ENCODE measurements at regions not wholly inside any gene's neighbourhood (a gene's known extent, or its start where the extent isn't known, plus 50 kb on each side); places are given as distances from the start of the nearest gene placed in this dataset.

DNA sequence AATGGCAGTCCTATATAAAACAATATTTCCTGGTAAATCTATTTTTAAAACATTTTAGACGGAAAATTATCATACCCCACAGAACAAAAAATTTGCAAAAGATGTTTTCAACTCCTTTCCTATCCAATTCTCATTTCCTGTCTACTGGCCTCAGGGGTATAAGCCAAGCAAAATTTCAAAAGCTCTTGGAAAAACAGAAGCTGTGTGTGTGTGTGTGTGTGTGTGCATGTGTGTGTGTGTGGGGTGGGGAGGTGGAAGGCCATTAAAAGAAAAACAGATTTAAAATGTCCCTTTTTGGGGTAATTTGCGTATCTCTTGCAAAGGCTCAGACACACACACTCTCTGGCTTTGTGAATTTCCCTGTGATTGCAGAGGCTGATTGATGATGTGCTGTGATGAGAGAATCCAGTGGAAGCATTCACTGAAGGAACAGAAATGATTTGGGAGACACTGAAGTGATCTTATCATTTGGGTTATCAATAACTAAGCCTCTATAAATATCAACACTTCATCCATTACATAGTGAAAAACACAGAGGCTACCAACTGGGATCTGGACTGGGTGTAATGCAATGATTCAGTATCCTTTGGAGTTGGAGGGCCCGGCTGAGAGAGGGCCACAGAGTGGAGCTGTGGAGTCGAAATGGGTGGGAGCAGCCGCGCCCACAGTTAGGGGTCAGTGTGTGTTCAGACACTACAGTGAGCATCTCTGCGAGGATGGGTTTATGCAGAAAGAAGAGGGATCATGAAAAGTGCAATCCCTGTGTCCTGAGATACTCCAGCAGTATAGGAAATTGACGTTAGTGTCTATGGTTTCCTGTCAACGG lies 106.8 kb upstream of the PREP start:
- peak in 3 of 42 donors; percentile 8 to 21 (median 10) for DNase-seq
- intact Hi-C loops (cut with DNase I), result no loop called here

DNA sequence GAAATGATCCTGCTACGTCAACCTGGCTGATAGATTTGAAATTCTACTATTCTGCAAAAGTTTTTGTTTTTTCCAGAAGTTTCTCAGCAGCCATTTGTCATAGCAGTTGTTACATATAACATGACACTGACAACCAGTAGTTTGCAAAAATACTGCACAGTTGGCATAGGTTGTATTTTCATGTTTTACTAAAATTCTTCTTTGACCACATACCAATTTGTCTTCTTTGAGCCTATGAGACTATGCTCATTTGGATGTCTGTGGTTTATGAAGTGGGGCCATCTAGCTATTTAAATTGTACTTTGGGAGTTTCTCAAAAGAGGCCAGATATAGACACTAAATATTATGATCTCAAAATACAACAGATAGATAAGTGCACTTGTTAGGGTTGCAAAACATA lies 104.9 kb upstream of the PREP start:
- no peak for DNase-seq
- intact Hi-C loops (cut with DNase I), result no loop called here

DNA sequence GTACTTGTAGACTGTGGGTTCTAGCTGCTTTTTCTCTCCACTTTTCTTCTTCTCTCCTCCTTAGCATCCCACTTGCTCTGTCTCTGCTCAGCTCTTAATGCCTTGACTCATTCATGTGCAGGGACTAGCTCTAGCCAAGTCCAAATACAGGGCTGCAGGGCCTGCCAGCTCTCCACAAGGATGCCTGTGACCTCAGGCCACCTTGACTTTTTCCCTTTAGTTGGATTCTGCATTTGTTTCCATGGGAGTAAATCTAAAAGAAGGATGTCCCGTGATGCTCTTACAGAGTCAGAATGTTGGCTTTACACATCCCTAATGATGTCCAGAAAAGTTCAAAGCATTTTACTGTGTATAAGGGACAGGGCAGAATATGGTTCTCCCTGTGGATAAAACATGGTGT lies 101.8 kb upstream of the PREP start:
- no peak for DNase-seq
- intact Hi-C loops (cut with DNase I), result no loop called here

DNA sequence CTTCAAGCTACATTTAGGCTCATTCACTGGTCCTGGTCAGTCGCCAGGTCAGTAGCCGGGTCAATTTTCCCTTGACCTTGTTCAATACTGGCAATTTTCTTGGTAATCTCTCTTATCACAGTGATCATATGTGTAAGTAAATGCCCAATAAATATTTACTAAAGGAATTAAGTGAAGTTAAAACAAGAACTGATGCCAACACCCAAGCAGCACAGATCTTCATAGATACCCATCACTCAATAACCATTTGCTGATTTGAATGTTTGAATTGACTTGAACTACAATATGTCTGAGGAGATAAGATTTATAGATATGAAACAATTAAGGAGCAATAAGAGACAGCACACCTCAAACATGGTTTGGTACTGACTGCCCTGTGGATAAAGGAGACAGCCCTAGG lies 100.8 kb upstream of the PREP start:
- intact Hi-C loops (cut with DNase I), result no loop called here
- no peak for DNase-seq

DNA sequence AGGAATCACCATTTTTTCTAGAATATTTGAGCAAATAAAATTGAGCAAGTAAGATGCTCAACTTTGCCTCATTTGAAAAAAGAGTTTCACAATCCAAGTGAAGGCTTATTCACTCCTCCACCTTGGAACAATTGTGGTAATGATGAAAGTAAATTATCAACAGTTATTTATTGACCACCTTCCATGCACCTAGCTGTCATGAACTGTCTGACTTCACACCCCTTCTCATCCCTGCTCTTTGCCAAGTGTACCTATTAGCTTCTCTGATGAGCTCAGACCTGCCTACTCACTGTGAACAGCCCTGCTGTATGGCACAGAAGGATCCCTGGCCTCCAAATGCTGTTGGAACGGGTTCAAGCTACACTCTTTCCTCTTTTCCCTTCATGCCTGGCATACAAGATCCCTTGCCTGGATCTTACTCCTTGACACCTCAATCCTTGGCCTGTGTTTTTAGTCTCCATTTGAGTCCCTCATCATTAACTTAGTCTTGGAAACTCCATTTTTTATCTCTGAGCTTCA lies 99.0 kb upstream of the PREP start:
- intact Hi-C loops (cut with DNase I), result no loop called here
- DNase-seq, result no peak

DNA sequence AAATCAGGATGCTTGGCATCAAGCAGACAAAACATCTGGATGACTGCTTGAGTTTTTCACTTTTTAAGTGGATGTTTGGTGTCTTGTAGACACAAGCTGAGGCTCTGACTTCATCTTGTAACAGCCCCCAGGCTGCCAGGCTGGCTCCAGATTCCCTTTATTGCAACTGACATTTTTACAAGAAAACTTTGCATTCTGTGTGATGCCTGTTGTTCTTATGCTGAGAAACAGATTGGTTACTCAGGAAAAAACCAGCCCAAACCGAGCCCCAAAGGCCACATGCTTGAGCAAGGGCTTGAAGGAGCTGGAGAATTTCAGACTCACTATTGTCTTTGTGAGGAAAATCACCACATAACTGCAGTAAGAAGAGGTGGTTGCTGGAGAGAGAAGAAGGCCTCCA lies 98.4 kb upstream of the PREP start:
- intact Hi-C loops (cut with DNase I), result no loop called here
- no peak for DNase-seq

DNA sequence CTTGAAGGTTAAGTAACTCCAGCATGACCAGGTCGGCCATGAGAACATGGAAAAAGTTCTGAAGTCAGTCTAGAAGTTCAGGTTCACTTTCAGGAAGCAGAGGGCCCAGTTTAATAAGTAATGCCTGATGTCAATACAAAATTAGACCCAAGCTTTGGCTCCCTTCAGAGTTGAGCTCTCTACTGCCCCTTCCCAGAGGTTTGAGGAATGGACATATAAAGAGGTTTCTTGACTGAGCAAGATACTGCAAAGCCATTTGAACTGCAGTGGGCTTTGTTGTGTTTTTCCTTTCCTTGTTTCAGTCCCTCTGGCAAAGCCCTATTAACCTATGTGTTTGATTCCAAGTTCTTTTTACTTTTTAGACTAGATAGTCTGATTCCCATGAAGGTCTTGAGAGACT lies 97.8 kb upstream of the PREP start:
- intact Hi-C loops (cut with DNase I), result no loop called here
- DNase-seq, result no peak

DNA sequence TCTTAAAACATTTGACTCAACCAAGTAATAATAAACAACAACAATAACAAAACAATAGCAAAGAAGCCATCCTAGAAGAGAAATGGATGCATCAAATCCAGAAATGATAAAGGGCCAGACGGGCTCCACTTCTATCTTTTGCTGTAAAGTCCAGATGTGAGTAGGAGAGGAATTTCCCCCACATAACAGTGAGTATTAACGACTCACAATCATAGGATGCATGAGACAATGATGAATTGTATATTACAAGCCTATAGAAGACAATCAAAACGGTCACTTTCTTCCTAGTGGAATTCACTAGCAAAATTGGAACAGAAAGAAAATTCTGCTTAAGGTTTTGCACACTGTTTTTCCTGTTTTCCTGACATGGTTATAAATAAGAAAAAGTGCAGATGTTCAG lies 97.0 kb upstream of the PREP start:
- DNase-seq, result no peak
- intact Hi-C loops (cut with DNase I), result no loop called here

DNA sequence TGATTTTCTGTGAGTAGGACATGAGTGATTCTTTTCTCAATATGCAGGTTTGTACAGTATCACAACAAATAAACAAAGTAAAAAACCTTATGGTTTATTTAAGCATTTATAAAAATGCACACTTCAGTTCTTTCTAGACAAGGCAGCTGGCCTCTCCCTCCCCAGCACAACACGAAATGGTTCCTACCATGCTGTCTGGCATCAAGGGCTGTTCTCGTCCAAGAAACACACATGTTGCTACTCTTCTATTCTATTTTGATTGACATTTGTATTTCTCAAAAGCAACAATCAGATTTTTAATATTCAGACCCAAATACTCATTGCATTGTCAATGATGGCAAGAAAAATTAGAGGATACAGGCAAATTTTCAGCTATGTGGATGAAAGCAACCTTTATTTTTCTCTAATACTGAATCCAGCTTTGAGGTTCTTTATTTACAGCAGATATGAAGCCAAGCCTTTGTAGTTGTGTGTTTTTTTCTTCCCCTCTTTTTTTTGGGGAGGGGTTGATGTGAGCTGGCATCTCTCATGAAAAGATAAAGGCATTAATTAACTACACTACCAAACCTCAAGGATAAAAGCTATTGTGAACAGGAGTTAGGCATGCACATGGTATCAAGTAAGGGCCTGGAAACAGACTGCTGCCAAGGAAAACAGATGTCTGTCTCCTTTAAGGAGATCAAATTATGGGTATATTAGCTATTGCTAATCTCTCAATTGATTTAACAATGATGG lies 96.4 kb upstream of the PREP start:
- intact Hi-C loops (cut with DNase I), result no loop called here
- DNase-seq, result no peak

DNA sequence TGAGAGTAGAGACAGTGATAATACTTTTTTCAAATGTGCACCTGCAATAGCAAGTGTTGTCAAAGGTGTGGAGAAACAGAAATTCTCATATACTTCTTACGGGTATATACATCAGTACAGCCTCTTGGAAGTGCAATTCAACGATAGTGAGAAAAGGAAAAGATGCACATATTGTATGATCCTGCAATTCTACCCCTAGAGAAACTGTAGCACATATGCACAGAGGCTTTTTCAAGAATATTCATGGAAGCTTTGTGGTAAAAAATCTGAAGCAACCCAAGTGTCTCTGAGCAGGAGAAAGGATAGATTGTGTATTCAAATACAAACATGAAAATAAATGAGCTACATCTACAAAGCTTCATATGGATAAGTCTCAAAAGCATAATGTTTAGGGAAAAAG lies 94.7 kb upstream of the PREP start:
- no peak for DNase-seq
- intact Hi-C loops (cut with DNase I), result no loop called here

DNA sequence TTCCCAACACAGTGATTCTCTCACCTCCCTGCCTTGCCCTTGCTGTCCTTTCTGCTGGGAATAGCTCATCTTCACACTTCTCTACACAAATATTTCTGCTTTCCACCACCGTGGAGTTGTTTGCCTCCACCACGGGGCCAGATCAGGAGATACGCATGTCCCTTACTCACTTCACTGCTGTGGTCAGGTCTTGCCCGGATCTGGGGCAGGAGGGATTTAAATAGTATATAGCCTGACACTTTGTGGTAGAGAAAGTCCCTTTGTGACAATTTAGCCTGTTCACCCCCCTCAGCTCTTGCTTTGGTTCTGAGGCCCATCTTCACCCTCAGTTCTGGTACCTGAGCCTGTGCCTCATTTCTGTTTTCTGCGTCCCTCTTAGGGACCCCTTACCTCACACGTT lies 92.6 kb upstream of the PREP start:
- intact Hi-C loops (cut with DNase I), result no loop called here

DNA sequence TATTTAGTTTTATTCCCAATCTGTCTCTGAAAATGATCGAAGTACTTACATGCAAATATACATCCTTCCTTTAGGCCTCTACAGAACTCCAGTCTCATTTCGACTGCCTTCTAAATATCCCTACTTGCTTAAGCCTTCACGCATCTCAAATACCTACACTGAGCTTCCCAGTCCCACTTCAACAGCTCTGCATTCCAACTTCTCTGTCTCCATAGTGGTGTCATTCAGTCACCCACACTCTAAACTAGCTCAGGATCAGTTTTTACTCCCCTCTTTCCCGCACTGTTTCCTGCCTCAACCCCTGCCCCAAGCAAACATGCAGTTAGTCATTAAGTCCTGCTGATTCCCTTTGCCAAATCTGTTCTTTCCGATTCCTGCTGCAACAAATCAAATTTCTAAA lies 91.8 kb upstream of the PREP start:
- intact Hi-C loops (cut with DNase I), result no loop called here
- DNase-seq, result no peak

More for the DNA sequence above, 92.6 kb upstream of the PREP start:
- no peak for DNase-seq

DNA sequence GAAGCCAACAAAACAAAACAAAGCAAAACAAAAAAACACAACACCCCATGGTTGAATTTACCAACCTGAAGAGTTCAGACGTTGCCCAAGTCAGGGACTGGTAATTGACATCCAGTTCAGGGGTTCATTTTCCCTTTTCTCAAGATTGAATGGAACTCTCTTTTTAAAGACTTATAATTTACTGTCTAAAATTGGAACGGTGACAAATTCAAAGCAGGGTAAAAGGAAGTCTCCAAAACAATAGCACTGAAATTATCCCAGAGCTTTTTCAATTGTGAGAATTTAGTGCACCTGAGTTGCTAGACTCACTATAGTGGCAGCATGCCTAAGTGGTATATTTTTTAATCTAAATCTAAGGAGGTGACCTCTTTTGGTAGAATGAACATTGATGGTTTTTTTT lies 90.9 kb upstream of the PREP start:
- DNase-seq, result no peak
- intact Hi-C loops (cut with DNase I), result no loop called here

DNA sequence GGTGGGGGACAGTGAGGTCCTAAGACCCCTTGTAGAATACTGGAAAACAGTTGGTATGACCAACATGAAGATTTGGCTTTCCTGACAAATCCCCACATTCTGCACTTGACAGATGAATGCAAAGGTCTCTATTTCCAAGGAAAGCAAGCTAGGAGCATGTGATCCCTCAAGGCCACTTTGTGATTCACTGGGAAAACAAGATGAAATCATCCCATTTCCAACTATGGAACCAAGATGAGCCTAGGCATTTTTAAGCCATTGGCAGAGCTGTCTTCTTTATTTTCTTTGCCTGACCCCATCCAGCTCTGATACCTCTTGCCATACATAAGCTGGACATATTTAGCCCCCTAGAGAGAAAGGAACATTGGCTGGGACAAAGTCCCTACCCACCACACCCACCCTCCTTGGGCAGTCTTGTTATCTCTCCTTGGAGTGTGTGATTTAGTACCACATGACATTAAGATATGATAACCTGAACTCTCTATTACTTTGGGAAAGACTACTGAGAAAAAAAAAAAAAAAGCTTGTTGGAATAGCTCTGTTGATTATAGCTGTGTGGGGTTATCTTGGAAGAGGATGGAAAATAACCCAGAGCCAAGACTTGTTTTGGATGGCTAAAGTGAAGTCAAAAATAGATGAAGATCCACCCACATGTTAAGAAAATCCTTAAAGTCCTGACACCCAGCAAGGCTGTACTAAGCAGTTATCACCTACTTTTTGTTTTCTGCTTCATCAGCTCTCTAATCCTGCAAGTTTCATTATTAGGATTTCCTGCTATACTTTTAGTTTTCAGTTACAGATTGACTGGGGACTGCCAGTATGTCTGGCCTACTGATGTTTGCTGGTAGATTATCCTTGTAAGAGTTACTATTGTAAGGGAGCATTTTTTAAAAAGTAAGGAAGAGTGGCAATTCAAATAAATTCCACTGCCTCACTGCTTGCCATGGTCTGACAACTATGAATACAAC lies 90.1 kb upstream of the PREP start:
- DNase-seq, result no peak
- intact Hi-C loops (cut with DNase I), result no loop called here

DNA sequence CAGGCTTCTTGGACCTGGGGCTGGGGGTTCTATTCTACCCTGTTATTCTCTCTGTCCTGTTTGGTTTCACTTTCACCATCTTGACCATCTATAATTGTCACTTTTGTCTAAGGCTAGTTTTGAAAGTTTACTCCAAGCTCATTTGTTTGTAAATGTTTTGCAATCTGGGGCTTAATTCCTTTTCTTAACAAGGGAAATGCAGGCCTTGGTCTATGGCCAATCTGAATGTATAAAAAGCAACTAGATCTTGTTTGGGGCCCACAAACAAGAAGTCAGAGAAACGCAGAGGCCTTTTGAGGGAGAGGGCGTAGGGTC lies 86.3 kb upstream of the PREP start:
- intact Hi-C loops (cut with DNase I), result no loop called here
- DNase-seq, result no peak

DNA sequence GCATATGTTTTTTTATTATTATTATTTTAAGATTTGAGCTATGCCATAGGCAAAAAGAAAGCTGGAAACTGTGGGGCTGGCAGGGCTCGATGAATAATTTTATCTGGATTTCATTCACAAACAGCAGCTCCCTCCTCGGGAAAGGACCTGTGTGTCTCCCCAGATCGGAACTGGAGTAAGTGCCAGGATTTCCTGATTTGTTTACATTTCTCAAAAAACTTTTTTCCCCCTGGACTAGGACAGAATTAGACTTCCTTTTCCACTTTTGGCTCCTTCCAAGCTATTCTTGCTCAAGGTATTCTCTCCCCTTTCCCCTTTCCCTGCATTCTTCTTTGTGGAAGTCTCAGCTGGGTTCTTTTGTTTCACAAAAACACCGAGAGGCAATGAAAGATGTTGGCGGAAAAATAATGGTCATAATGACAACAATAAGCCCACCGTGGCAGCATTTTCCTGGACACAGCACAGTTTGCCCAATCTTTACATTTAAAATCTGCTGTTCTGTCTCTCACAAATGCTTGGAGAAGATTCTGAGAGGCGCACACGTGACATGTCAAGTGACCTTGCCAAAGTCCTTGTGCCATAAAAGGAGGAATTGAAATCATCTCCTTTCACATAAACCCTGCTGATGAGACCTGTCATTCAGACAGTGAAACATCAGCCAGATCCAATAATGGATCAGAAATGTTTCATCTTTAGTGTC lies 85.8 kb upstream of the PREP start:
- DNase-seq, result peak in 1 of 42 donors; percentile 5
- intact Hi-C loops (cut with DNase I), result no loop called here

DNA sequence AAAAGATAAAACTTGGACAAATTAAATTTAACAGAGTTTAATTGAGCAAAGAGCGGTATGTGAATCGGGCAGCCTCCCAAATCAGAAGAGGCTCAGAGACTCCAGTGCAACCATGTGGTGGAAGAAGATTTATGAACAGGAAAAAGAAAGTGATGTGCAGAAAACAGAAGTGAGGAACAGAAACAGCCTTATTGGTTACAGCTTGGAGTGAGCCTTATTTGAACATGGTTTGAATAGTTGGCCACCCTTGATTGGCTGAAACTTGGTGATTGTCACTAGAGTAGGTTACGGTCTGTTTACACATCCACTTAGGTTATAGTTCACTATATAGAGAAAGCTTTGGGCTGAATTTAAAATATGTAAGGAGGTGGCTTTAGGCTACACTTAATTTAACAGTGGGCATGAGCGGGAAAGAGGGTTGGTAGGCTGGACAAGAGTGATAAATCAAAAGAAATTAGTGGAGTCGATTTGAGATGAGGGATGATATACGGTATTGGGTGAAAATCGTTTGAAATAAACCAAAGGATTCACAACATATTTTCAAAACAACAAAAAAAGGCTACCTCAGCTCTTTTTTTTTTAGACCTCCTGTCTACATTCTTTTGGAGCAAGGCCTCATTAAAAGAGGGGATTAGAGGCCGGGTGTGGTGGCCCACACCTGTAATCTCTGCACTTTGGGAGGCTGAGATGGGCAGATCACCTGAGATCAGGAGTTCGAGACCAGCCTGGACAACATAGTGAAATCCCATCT lies 84.3 kb upstream of the PREP start:
- no peak for DNase-seq
- intact Hi-C loops (cut with DNase I), result no loop called here

DNA sequence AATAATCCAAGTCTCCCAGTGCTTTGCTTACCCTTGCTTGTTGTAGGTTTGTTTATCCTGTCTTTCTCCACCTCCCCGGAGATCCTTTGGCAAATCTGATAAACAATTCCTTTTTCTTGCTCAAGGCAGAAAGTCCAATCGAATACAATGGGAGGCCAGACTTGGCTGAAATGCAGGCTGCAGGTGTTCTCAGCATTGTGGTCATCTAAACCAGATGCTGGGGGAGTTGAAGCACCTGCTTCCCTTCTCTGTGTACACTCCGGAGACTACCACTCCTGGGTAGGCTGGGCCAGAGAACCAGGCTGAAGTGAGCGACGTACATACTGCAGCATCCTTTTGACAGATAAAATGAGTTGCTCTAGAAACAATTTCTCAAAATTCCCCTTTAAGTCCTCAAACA lies 82.6 kb upstream of the PREP start:
- DNase-seq, result no peak
- intact Hi-C loops (cut with DNase I), result no loop called here

Measured in head of caudate nucleus (tissue), 42 donors.